ENCODE measurements at regions not wholly inside any gene's neighbourhood (a gene's known extent, or its start where the extent isn't known, plus 50 kb on each side); places are given as distances from the start of the nearest gene placed in this dataset.

DNA sequence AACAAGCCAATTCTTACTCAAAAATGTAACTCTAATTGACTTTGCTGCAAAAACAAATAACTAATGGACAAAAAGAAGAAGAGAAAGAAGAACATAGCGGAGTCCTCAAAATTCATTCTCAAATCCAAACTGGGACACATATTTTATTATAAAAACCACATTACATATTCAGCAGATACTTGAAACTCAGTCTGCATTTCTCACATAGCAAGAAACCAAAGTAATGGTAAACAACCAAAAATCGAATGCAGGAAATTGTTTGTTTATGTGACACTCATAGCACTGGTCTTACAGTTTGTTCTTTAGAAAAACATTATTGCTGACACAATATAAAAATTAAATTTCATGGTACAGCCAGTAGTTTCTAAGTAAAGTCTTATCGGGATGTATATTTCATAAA, 789.8 kb downstream of the SLITRK6 start:
- TF ChIP-seq, protein P1, sequence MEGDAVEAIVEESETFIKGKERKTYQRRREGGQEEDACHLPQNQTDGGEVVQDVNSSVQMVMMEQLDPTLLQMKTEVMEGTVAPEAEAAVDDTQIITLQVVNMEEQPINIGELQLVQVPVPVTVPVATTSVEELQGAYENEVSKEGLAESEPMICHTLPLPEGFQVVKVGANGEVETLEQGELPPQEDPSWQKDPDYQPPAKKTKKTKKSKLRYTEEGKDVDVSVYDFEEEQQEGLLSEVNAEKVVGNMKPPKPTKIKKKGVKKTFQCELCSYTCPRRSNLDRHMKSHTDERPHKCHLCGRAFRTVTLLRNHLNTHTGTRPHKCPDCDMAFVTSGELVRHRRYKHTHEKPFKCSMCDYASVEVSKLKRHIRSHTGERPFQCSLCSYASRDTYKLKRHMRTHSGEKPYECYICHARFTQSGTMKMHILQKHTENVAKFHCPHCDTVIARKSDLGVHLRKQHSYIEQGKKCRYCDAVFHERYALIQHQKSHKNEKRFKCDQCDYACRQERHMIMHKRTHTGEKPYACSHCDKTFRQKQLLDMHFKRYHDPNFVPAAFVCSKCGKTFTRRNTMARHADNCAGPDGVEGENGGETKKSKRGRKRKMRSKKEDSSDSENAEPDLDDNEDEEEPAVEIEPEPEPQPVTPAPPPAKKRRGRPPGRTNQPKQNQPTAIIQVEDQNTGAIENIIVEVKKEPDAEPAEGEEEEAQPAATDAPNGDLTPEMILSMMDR (IDR thresholded peaks at IDR 0.05 in 4 of 5, conservative IDR thresholded peaks at IDR 0.05 in 1 of 5): no peak
- no peak for TF ChIP-seq POLR2A (IDR thresholded peaks at IDR 0.05)
